ENCODE measurements at regions not wholly inside any gene's neighbourhood (a gene's known extent, or its start where the extent isn't known, plus 50 kb on each side); places are given as distances from the start of the nearest gene placed in this dataset.

DNA sequence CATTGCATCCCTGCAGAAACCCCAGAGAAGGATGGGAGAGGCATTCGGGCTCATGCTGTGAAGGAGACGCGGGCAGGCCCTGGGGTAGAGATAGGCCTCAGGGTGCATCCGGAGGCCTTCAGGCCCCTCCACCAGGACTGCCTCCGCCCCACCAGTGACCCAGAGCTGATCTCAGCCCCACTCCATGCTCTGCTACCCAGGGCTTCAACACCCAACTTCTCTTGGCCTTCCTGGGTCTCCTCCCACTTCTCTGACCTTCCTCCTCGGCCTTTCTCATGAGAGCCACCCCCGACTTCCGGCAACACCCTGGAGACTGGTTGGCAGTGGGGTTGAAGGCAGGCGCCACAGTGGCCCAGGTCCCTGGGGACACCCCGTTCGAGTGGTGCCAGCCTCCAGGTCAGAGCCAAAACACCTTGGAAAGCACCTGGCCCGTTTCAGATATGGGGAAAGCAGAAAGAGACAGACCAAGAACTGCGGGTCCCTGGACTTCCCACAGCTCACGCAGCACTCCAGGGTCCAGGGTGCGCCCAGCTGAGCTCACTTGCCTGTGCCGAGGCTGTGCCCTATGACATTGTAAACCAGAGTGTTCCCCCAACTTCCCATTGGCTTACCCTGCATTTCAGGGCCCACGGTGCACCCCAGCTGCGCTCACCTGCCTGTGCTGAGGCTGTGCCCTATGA, 65.1 kb upstream of the OLFM1 start:
- ChIA-PET POLR2A (no interaction called here), CTCF (no interaction called here), RAD21 (ENCODE audit: unreplicated experiment) (no interaction called here), SMC1A (ENCODE audit: uncharacterized antibody, unreplicated experiment) (no interaction called here)
- BruUV-seq (replicated peaks), result no TSS peak
- FAIRE-seq (no peak), DNase-seq (ENCODE audit: low read depth, low spot score) (no peak), ATAC-seq (no peak)
- H3K9ac ChIP-seq (ENCODE audit: control insufficient read depth, insufficient read depth, low read length), result no peak overlapping the region
- no peak overlapping the region for H3K4me3 ChIP-seq
- 25% methylated on average over 18 of the region's 18 CpGs for WGBS (ENCODE audit: insufficient coverage, insufficient replicate concordance, low lambda C conversion rate, missing lambda C conversion rate)
- H3K27me3 ChIP-seq (replicated peaks in 1 of 2; ENCODE audit: control insufficient read depth in 2 of 2, insufficient read depth in 2 of 2, low read length in 1 of 2), result no peaks in the 10 kb centered on the region; a peak in 1 of 4 replicates
- no peak overlapping the region for H3K4me2 ChIP-seq (ENCODE audit: control insufficient read depth, insufficient read depth)
- H3K79me2 ChIP-seq (ENCODE audit: control insufficient read depth, insufficient read depth, low read length), result no peaks in the 10 kb centered on the region
- H3K27ac ChIP-seq (ENCODE audit: control insufficient read depth, insufficient read depth), result no peak overlapping the region
- H2AFZ ChIP-seq (ENCODE audit: control insufficient read depth, low read depth, low read length), result no peak overlapping the region
- no peaks in the 10 kb centered on the region for H3K9me3 ChIP-seq (replicated peaks; ENCODE audit: control insufficient read depth, insufficient read depth, low read length)
- no peaks in the 10 kb centered on the region for H4K20me1 ChIP-seq (ENCODE audit: control insufficient read depth, insufficient read depth)
- in situ Hi-C loops (cut with MboI) (no loop called here), intact Hi-C loops (cut with micrococcal nuclease; ENCODE audit: unreplicated experiment) (no loop called here)
- no peaks in the 10 kb centered on the region for H3K4me1 ChIP-seq (ENCODE audit: control insufficient read depth, insufficient read depth, low read length)
- no peaks in the 10 kb centered on the region for H3K36me3 ChIP-seq (ENCODE audit: control insufficient read depth in 2 of 2, insufficient read depth in 2 of 2, low read length in 1 of 2)
- TF ChIP-seq ZNF274 (IDR thresholded peaks at IDR 0.05; ENCODE audit: insufficient read depth, insufficient read length), result no peak
- TF ChIP-seq KDM1A (IDR thresholded peaks at IDR 0.05; ENCODE audit: borderline replicate concordance), result no peak
- TF ChIP-seq, protein P1, sequence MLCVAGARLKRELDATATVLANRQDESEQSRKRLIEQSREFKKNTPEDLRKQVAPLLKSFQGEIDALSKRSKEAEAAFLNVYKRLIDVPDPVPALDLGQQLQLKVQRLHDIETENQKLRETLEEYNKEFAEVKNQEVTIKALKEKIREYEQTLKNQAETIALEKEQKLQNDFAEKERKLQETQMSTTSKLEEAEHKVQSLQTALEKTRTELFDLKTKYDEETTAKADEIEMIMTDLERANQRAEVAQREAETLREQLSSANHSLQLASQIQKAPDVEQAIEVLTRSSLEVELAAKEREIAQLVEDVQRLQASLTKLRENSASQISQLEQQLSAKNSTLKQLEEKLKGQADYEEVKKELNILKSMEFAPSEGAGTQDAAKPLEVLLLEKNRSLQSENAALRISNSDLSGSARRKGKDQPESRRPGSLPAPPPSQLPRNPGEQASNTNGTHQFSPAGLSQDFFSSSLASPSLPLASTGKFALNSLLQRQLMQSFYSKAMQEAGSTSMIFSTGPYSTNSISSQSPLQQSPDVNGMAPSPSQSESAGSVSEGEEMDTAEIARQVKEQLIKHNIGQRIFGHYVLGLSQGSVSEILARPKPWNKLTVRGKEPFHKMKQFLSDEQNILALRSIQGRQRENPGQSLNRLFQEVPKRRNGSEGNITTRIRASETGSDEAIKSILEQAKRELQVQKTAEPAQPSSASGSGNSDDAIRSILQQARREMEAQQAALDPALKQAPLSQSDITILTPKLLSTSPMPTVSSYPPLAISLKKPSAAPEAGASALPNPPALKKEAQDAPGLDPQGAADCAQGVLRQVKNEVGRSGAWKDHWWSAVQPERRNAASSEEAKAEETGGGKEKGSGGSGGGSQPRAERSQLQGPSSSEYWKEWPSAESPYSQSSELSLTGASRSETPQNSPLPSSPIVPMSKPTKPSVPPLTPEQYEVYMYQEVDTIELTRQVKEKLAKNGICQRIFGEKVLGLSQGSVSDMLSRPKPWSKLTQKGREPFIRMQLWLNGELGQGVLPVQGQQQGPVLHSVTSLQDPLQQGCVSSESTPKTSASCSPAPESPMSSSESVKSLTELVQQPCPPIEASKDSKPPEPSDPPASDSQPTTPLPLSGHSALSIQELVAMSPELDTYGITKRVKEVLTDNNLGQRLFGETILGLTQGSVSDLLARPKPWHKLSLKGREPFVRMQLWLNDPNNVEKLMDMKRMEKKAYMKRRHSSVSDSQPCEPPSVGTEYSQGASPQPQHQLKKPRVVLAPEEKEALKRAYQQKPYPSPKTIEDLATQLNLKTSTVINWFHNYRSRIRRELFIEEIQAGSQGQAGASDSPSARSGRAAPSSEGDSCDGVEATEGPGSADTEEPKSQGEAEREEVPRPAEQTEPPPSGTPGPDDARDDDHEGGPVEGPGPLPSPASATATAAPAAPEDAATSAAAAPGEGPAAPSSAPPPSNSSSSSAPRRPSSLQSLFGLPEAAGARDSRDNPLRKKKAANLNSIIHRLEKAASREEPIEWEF (IDR thresholded peaks at IDR 0.05; ENCODE audit: insufficient replicate concordance, low read depth, low read length), result no peak
- TF ChIP-seq BCL11A (IDR thresholded peaks at IDR 0.05; ENCODE audit: low read depth, low read length), result no peak
- no peak for TF ChIP-seq CHD4 (IDR thresholded peaks at IDR 0.05)
- TF ChIP-seq ZBED1 (IDR thresholded peaks at IDR 0.05; ENCODE audit: borderline replicate concordance), result no peak
- no peak for TF ChIP-seq TCF12 (IDR thresholded peaks at IDR 0.05; ENCODE audit: low read depth, low read length)
- no peak for TF ChIP-seq SMAD1 (IDR thresholded peaks at IDR 0.05; ENCODE audit: low read depth, partially characterized antibody)
- TF ChIP-seq HDAC6 (IDR thresholded peaks at IDR 0.05; ENCODE audit: unreplicated experiment), result no peak
- TF ChIP-seq NRF1 (conservative IDR thresholded peaks at IDR 0.05; ENCODE audit: low read depth, low read length), result no peak
- TF ChIP-seq, protein P2, sequence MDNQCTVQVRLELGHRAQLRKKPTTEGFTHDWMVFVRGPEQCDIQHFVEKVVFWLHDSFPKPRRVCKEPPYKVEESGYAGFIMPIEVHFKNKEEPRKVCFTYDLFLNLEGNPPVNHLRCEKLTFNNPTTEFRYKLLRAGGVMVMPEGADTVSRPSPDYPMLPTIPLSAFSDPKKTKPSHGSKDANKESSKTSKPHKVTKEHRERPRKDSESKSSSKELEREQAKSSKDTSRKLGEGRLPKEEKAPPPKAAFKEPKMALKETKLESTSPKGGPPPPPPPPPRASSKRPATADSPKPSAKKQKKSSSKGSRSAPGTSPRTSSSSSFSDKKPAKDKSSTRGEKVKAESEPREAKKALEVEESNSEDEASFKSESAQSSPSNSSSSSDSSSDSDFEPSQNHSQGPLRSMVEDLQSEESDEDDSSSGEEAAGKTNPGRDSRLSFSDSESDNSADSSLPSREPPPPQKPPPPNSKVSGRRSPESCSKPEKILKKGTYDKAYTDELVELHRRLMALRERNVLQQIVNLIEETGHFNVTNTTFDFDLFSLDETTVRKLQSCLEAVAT (IDR thresholded peaks at IDR 0.05), result no peak
- TF ChIP-seq MEF2B (IDR thresholded peaks at IDR 0.05; ENCODE audit: partially characterized antibody, poor library complexity, severe bottlenecking), result no peak
- no peak for TF ChIP-seq CREB1 (IDR thresholded peaks at IDR 0.05; ENCODE audit: low read depth)
- TF ChIP-seq YY1 (IDR thresholded peaks at IDR 0.05; ENCODE audit: low read depth, low read length), result no peak
- TF ChIP-seq, protein P3, sequence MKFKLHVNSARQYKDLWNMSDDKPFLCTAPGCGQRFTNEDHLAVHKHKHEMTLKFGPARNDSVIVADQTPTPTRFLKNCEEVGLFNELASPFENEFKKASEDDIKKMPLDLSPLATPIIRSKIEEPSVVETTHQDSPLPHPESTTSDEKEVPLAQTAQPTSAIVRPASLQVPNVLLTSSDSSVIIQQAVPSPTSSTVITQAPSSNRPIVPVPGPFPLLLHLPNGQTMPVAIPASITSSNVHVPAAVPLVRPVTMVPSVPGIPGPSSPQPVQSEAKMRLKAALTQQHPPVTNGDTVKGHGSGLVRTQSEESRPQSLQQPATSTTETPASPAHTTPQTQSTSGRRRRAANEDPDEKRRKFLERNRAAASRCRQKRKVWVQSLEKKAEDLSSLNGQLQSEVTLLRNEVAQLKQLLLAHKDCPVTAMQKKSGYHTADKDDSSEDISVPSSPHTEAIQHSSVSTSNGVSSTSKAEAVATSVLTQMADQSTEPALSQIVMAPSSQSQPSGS (IDR thresholded peaks at IDR 0.05; ENCODE audit: low read length), result no peak
